ENCODE measurements at regions not wholly inside any gene's neighbourhood (a gene's known extent, or its start where the extent isn't known, plus 50 kb on each side); places are given as distances from the start of the nearest gene placed in this dataset.
"Not testable (repeated sequence)": the region's sequence is repeated elsewhere in the genome, so short reads cannot be mapped to it uniquely, and the experiment has no call there.

- DNase-seq = no peak
These were observed 147.4 kb upstream of the BEND6 start for GRCh38 chr6:56807326-56807988.

GRCh38 chr6:56806368-56806767 lies 148.5 kb upstream of the BEND6 start:
- DNase-seq = peak in 1 of 51 donors; percentile 8

- DNase-seq = no peak
These were observed 149.9 kb upstream of the BEND6 start for GRCh38 chr6:56804996-56805395.

GRCh38 chr6:56803594-56803993 lies 151.3 kb upstream of the BEND6 start:
- DNase-seq = no peak

- peak in 1 of 51 donors; percentile 26 for DNase-seq
These were observed 152.3 kb upstream of the BEND6 start for GRCh38 chr6:56802584-56802983.

- no peak for DNase-seq
These were observed 154.9 kb upstream of the BEND6 start for GRCh38 chr6:56799989-56800388.

GRCh38 chr6:56798163-56798562 lies 155.5 kb upstream of the DST start:
- no peak for DNase-seq

- DNase-seq = no peak
These were observed 153.5 kb upstream of the DST start for GRCh38 chr6:56796196-56796532.

GRCh38 chr6:56795466-56796195 lies 152.9 kb upstream of the DST start:
- DNase-seq = no peak

GRCh38 chr6:56794421-56794820 lies 151.7 kb upstream of the DST start:
- no peak for DNase-seq

GRCh38 chr6:56793938-56794337 lies 151.2 kb upstream of the DST start:
- no peak for DNase-seq

GRCh38 chr6:56790414-56790813 lies 147.7 kb upstream of the DST start:
- no peak for DNase-seq

GRCh38 chr6:56789879-56790278 lies 147.2 kb upstream of the DST start:
- no peak for DNase-seq

GRCh38 chr6:56789342-56789741 lies 146.7 kb upstream of the DST start:
- DNase-seq = no peak

GRCh38 chr6:56787209-56787608 lies 144.5 kb upstream of the DST start:
- DNase-seq = no peak

GRCh38 chr6:56786256-56786655 lies 143.6 kb upstream of the DST start:
- DNase-seq = no peak

GRCh38 chr6:56785536-56785935 lies 142.8 kb upstream of the DST start:
- not testable (repeated sequence) for DNase-seq

- DNase-seq = not testable (repeated sequence)
These were observed 137.4 kb upstream of the DST start for GRCh38 chr6:56780109-56780508.

GRCh38 chr6:56778503-56778902 lies 135.8 kb upstream of the DST start:
- DNase-seq = not testable (repeated sequence)

GRCh38 chr6:56775498-56776166 lies 132.9 kb upstream of the DST start:
- no peak for DNase-seq

- DNase-seq = peak in 2 of 51 donors; percentile 22 to 31
These were observed 130.1 kb upstream of the DST start for GRCh38 chr6:56772737-56773184.

- no peak for DNase-seq
These were observed 129.4 kb upstream of the DST start for GRCh38 chr6:56771929-56772607.
